ENCODE measurements at regions not wholly inside any gene's neighbourhood (a gene's known extent, or its start where the extent isn't known, plus 50 kb on each side); places are given as distances from the start of the nearest gene placed in this dataset.

DNA sequence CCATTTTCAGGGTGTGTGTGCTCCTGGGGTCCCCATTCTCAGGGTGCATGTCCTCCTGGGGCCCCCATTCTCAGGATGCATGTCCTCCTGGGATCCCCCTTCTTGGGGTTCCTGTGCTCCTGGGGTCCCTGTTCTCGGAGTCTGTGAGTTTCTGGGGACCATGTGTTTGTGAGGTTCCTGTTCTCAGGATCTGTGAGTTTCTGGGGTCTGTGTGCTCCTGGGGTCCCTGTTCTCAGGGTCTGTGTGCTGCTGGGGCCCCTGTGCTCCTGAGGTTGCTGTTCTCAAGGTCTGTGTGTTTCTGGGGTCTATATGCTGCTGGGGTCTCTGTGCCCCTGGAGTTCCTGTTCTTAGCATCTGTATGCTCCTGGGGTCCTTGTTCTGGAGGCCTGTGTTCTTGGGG lies 425.5 kb downstream of the GLRX3 start:
- TF ChIP-seq, protein P1, sequence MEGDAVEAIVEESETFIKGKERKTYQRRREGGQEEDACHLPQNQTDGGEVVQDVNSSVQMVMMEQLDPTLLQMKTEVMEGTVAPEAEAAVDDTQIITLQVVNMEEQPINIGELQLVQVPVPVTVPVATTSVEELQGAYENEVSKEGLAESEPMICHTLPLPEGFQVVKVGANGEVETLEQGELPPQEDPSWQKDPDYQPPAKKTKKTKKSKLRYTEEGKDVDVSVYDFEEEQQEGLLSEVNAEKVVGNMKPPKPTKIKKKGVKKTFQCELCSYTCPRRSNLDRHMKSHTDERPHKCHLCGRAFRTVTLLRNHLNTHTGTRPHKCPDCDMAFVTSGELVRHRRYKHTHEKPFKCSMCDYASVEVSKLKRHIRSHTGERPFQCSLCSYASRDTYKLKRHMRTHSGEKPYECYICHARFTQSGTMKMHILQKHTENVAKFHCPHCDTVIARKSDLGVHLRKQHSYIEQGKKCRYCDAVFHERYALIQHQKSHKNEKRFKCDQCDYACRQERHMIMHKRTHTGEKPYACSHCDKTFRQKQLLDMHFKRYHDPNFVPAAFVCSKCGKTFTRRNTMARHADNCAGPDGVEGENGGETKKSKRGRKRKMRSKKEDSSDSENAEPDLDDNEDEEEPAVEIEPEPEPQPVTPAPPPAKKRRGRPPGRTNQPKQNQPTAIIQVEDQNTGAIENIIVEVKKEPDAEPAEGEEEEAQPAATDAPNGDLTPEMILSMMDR (IDR thresholded peaks at IDR 0.05) = no peak
- TF ChIP-seq POLR2A (IDR thresholded peaks at IDR 0.05) = no peak
